ENCODE measurements at regions not wholly inside any gene's neighbourhood (a gene's known extent, or its start where the extent isn't known, plus 50 kb on each side); places are given as distances from the start of the nearest gene placed in this dataset.
"Not testable (repeated sequence)": the region's sequence is repeated elsewhere in the genome, so short reads cannot be mapped to it uniquely, and the experiment has no call there.

DNA sequence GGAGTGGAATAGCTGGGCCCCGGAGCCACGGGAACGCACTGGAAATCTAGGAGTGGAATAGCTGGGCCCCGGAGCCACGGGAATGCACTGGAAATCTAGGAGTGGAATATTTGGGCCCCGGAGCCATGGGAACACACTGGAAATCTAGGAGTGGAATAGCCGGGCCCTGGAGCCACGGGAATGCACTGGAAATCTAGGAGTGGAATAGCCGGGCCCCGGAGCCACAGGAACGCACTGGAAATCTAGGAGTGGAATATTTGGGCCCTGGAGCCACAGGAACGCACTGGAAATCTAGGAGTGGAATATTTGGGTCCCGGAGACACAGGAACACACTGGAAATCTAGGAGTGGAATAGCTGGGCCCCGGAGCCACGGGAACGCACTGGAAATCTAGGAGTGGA, 321.5 kb downstream of the THBS2 start:
- TF ChIP-seq POLR2A (IDR thresholded peaks at IDR 0.05): not testable (repeated sequence)
- TF ChIP-seq, protein P1, sequence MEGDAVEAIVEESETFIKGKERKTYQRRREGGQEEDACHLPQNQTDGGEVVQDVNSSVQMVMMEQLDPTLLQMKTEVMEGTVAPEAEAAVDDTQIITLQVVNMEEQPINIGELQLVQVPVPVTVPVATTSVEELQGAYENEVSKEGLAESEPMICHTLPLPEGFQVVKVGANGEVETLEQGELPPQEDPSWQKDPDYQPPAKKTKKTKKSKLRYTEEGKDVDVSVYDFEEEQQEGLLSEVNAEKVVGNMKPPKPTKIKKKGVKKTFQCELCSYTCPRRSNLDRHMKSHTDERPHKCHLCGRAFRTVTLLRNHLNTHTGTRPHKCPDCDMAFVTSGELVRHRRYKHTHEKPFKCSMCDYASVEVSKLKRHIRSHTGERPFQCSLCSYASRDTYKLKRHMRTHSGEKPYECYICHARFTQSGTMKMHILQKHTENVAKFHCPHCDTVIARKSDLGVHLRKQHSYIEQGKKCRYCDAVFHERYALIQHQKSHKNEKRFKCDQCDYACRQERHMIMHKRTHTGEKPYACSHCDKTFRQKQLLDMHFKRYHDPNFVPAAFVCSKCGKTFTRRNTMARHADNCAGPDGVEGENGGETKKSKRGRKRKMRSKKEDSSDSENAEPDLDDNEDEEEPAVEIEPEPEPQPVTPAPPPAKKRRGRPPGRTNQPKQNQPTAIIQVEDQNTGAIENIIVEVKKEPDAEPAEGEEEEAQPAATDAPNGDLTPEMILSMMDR (IDR thresholded peaks at IDR 0.05): not testable (repeated sequence)
